ENCODE measurements at regions not wholly inside any gene's neighbourhood (a gene's known extent, or its start where the extent isn't known, plus 50 kb on each side); places are given as distances from the start of the nearest gene placed in this dataset.
A peak's percentile ranks its signal among the peaks of the same experiment; 100 is the strongest.

DNA sequence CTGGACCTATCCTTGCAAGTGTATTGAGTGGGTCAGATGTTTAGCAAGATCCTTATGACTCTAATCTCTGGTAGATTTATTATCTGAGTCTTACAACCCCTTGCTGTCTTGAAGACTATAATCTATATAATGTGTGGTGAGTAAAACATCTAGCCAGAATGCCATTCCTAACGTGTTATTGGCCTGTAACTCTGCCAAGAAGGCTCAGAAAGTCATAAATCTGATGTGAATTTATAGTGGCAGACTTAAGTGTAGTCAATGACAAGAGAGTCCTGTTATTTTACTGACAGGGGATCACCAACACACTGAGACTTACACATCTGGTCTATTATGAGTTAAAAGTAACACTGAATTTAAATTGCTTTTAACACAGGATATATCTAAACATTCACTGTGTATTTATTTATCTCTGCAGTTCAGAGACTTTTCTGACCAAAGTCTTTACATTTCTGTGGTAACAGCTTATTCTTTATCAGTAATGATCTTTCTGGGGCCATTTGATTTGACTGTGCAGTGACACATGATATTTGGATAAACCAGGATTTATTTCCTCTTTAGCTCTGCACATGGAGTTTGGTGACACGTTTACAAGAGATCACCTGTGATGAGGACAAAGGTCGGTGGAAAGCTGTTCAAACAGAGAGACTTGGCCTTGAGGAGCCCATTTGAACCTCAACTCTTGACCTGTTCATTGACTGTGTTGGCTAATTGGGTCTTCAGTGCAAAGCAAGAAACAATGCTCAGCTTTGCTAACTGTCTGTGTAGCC is 415.8 kb downstream of the STIM2 start:
- no peak for DNase-seq (ENCODE audit: low read depth)
- TF ChIP-seq, protein P1, sequence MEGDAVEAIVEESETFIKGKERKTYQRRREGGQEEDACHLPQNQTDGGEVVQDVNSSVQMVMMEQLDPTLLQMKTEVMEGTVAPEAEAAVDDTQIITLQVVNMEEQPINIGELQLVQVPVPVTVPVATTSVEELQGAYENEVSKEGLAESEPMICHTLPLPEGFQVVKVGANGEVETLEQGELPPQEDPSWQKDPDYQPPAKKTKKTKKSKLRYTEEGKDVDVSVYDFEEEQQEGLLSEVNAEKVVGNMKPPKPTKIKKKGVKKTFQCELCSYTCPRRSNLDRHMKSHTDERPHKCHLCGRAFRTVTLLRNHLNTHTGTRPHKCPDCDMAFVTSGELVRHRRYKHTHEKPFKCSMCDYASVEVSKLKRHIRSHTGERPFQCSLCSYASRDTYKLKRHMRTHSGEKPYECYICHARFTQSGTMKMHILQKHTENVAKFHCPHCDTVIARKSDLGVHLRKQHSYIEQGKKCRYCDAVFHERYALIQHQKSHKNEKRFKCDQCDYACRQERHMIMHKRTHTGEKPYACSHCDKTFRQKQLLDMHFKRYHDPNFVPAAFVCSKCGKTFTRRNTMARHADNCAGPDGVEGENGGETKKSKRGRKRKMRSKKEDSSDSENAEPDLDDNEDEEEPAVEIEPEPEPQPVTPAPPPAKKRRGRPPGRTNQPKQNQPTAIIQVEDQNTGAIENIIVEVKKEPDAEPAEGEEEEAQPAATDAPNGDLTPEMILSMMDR (conservative IDR thresholded peaks at IDR 0.05; ENCODE audit: control insufficient read depth, insufficient read depth, low read depth, low read length): no peak
- no peak overlapping the region for H3K4me3 ChIP-seq (ENCODE audit: control insufficient read depth, low read depth, low read length)

DNA sequence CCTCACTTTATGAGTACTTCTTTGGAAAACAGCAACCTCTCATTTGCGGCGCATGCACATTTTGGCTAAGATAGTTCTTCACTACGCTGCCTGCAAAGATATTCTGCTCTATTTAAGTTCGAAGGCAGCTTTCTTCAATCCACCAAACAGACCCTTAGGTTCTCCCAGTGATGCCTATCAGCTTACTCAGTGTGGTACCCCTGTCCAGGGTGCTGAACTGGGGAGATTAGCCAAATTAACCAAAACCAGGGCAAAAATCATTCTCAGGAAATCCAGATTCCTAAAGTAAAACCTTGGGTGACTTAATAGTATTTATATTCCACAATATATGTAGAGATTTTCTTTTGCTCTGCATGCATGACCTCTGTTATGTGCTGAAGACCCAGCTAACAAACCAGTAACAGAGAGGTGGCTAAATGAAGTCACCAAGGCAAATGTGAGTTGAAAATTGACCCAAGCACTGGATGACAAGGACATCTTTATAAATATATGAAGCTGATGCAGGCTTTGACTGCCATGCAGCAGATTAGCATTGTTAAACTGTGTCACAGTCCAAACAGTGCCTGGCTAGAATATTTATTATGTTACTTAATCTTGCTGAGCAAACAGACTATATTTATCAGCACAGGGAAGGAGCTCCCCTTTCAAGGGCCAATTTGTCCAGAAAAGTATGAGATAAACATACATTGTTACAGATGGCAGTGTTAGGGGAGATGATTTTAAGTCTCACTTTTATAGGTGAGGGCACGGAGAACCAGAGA is 418.2 kb downstream of the STIM2 start:
- no peak overlapping the region for H3K4me3 ChIP-seq (ENCODE audit: control insufficient read depth, low read depth, low read length)
- TF ChIP-seq, protein P1 (conservative IDR thresholded peaks at IDR 0.05; ENCODE audit: control insufficient read depth, insufficient read depth, low read depth, low read length): no peak
- peak; percentile 46 for DNase-seq (ENCODE audit: low read depth)

DNA sequence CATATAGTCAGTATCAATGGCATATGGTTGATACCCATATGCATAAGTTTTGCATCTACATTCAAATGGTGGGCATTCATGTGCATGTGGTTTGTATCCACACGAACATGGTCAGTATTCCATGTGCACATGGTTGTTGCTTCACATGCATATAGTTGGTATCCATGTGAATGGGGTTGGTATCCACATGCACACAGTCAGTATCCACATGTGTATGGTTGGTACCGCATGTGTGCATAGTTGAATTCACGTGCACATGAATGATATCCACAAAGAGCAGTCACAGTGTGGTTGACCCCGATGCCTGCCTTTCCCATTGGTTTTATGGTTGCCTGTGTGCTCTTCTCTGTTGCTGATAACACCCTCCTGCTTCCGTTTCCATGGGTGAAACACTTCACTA is 427.9 kb downstream of the STIM2 start:
- H3K4me3 ChIP-seq (ENCODE audit: control insufficient read depth, low read depth, low read length): no peak overlapping the region
- TF ChIP-seq, protein P1 (conservative IDR thresholded peaks at IDR 0.05; ENCODE audit: control insufficient read depth, insufficient read depth, low read depth, low read length): no peak
- no peak for DNase-seq (ENCODE audit: low read depth)

DNA sequence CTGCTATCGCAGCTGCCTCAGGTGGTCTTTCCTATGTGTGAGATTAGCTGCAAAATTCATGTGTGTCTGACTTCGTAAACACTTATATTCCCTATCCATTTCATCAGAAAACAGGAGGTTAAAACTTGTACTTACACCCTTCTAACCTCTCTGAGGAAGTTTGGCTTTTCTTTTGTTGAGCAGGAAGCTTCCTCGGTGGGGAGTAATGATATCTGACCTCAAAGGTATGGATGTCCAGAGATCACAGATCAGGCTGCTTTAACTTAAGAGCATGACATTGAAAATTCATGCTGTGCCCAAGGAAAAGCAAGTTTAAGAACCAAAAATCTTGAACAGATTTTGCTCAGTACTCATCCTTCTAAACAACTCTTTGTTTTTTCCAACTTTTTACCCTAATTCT is 429.1 kb downstream of the STIM2 start:
- TF ChIP-seq, protein P1 (conservative IDR thresholded peaks at IDR 0.05; ENCODE audit: control insufficient read depth, insufficient read depth, low read depth, low read length): no peak
- DNase-seq (ENCODE audit: low read depth): no peak
- H3K4me3 ChIP-seq (ENCODE audit: control insufficient read depth, low read depth, low read length): no peak overlapping the region

DNA sequence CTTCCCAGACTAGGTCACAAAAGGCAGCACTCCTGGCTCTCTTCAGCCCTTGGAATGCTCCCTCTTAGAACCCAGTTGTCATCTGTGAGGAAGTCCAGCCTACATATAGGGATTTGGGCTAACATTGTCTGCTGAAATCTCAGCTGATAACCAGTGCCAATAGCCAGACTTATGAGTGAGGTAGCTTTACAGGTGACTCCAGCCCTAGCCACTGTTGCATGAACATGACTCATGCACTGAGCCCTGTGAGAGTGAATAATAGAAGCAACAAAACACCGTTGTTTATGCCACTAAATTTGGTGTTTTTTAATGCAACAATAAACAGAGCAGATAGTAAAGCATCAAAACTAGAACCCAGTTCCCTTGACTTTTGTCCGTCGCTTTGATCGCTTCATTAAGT is 433.2 kb downstream of the STIM2 start:
- no peak for DNase-seq (ENCODE audit: low read depth)
- TF ChIP-seq, protein P1 (conservative IDR thresholded peaks at IDR 0.05; ENCODE audit: control insufficient read depth, insufficient read depth, low read depth, low read length): no peak

DNA sequence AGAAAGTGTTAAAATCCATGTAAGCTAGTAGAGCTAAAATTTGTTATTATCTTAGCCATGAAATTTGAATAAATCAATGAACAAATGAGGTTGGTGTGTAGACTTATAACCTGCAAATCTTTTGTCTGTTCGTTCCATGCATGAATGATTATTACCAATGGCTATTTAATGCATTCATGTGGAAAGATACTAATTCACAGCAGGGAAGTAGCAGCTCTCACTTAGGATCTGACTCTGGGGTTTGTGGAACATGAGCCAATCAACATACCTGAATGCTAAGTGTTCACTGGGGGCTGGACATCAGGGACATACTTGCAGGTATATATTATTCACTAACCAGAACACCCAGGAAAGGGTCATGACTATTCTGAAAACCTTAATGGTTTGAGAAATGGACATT is 444.1 kb downstream of the STIM2 start:
- DNase-seq (ENCODE audit: low read depth): no peak
- TF ChIP-seq, protein P1 (conservative IDR thresholded peaks at IDR 0.05; ENCODE audit: control insufficient read depth, insufficient read depth, low read depth, low read length): no peak
- no peak overlapping the region for H3K4me3 ChIP-seq (ENCODE audit: control insufficient read depth, low read depth, low read length)

More for the DNA sequence above, 433.2 kb downstream of the STIM2 start:
- H3K4me3 ChIP-seq (ENCODE audit: control insufficient read depth, low read depth, low read length): no peak overlapping the region

All from fibroblast of mammary gland (primary cell).